Mesendoderm (in vitro differentiated cells): ENCODE measurements at regions not wholly inside any gene's neighbourhood (a gene's known extent, or its start where the extent isn't known, plus 50 kb on each side); places are given as distances from the start of the nearest gene placed in this dataset.

ENCODE experiments used
- DNase-seq: peaks from one replicate; pipeline ENCODE4 v3.0.0; 2013
- H2AK5ac ChIP-seq: 2 replicates; pipeline ENCODE4 v1.6.1; 2013; ENCODE audit warnings: low read length, inconsistent platforms
- H2BK120ac ChIP-seq: 2 replicates; pipeline ENCODE4 v1.6.1; 2013; ENCODE audit warnings: low read depth, mild to moderate bottlenecking, low read length, moderate library complexity, mixed read lengths
- H2BK15ac ChIP-seq: replicated peaks from 2 replicates; pipeline ENCODE4 v1.6.1; 2013; ENCODE audit warnings: low read depth, mild to moderate bottlenecking, moderate library complexity
- H2BK5ac ChIP-seq: 2 replicates; pipeline ENCODE4 v1.6.1; 2013; ENCODE audit warnings: low read length, inconsistent platforms
- H3K18ac ChIP-seq: 2 replicates; pipeline ENCODE4 v1.6.1; 2013; ENCODE audit warnings: mild to moderate bottlenecking, low read length, mixed read lengths
- H3K23ac ChIP-seq: one replicate; pipeline ENCODE4 v1.6.1; 2013; ENCODE audit warnings: low read length
- H3K27ac ChIP-seq: 2 replicates; pipeline ENCODE4 v1.5.1; 2013; ENCODE audit warnings: low read depth, mild to moderate bottlenecking, inconsistent platforms, low read length, moderate library complexity
- H3K27me3 ChIP-seq: 2 replicates; pipeline ENCODE4 v1.6.1; 2013; ENCODE audit warnings: low read length, control low read depth, mild to moderate bottlenecking, inconsistent platforms; ENCODE audit not compliant: insufficient read depth, poor library complexity
- H3K36me3 ChIP-seq: 2 replicates; pipeline ENCODE4 v1.6.1; 2013; ENCODE audit warnings: low read length, inconsistent platforms; ENCODE audit not compliant: control insufficient read depth, insufficient read depth
- H3K4ac ChIP-seq: one replicate; pipeline ENCODE4 v1.6.1; 2013; ENCODE audit warnings: low read depth, mild to moderate bottlenecking, low read length, moderate library complexity
- H3K4me1 ChIP-seq: 2 replicates; pipeline ENCODE4 v1.6.1; 2013; ENCODE audit warnings: low read depth, low read length, inconsistent platforms; ENCODE audit not compliant: control insufficient read depth
- H3K4me2 ChIP-seq: 2 replicates; pipeline ENCODE4 v1.6.1; 2013; ENCODE audit warnings: low read length
- H3K4me3 ChIP-seq: 2 replicates; pipeline ENCODE4 v1.5.1; 2013; ENCODE audit warnings: mild to moderate bottlenecking, low read length
- H3K56ac ChIP-seq: one replicate; pipeline ENCODE4 v1.6.1; 2013; ENCODE audit warnings: low read length
- H3K79me1 ChIP-seq: 2 replicates; pipeline ENCODE4 v1.6.1; 2013; ENCODE audit warnings: low read length, inconsistent platforms
- H3K79me2 ChIP-seq: 2 replicates; pipeline ENCODE4 v1.6.1; 2013; ENCODE audit warnings: mild to moderate bottlenecking, low read length; ENCODE audit not compliant: control insufficient read depth, insufficient read depth
- H3K9ac ChIP-seq: 2 replicates; pipeline ENCODE4 v1.6.1; 2013; ENCODE audit warnings: low read length, inconsistent platforms
- H4K5ac ChIP-seq: one replicate; pipeline ENCODE4 v1.6.1; 2013; ENCODE audit warnings: low read length
- H4K8ac ChIP-seq: one replicate; pipeline ENCODE4 v1.6.1; 2013; ENCODE audit warnings: low read depth, mild to moderate bottlenecking, control low read depth, low read length, moderate library complexity
- WGBS: extraction: QIAGEN DNeasy Blood & Tissue Kit; methylation state at CpG from one replicate; pipeline ENCODE4 v1.1.7; 2013; ENCODE audit warnings: low lambda C conversion rate, missing lambda C conversion rate; ENCODE audit not compliant: insufficient coverage; ENCODE audit errors: extremely low coverage; 5-methylcytosine and 5-hydroxymethylcytosine counted together

GRCh38 chr12:77548797-77549196 lies 281.9 kb upstream of the NAV3 start:
- Histone ChIP-seq H3K4me3 (no peak overlapping the region), H3K4me2 (no peak overlapping the region), H3K27ac (no peak overlapping the region), H3K79me1 (no peaks in the 10 kb centered on the region), H2AK5ac (no peak overlapping the region), H3K18ac (no peak overlapping the region), H3K23ac (no peak overlapping the region), H3K56ac (no peak overlapping the region), H2BK15ac (no peak overlapping the region), H3K4ac (no peak overlapping the region), H2BK5ac (no peak overlapping the region), H3K9ac (no peak overlapping the region), H4K5ac (no peak overlapping the region), H3K27me3 (no peaks in the 10 kb centered on the region), H3K36me3 (no peaks in the 10 kb centered on the region), H4K8ac (no peak overlapping the region), H2BK120ac (no peak overlapping the region), H3K4me1 (no peaks in the 10 kb centered on the region), H3K79me2 (no peaks in the 10 kb centered on the region)
- DNase-seq, result no peak
- no CpG with 5 or more reads among the region's 1 CpG for WGBS

- peak; percentile 11 for DNase-seq
Observed at GRCh38 chr12:77540097-77540496, 290.6 kb upstream of the NAV3 start.

GRCh38 chr12:77537663-77538062 lies 293.0 kb upstream of the NAV3 start:
- Histone ChIP-seq H2BK15ac (no peak overlapping the region), H3K23ac (no peak overlapping the region), H3K27ac (no peak overlapping the region), H3K79me2 (no peaks in the 10 kb centered on the region), H3K18ac (no peak overlapping the region), H4K8ac (no peak overlapping the region), H2AK5ac (no peak overlapping the region), H3K9ac (no peak overlapping the region), H3K36me3 (no peaks in the 10 kb centered on the region), H4K5ac (no peak overlapping the region), H3K79me1 (no peaks in the 10 kb centered on the region), H3K27me3 (no peaks in the 10 kb centered on the region), H3K4ac (no peak overlapping the region), H2BK5ac (no peak overlapping the region), H2BK120ac (no peak overlapping the region), H3K56ac (no peak overlapping the region), H3K4me2 (no peak overlapping the region), H3K4me3 (no peak overlapping the region), H3K4me1 (no peaks in the 10 kb centered on the region)
- no peak for DNase-seq
- WGBS, result no CpG with 5 or more reads among the region's 1 CpG

More at GRCh38 chr12:77540097-77540496, 290.6 kb upstream of the NAV3 start:
- no peak overlapping the region for H3K4me3 ChIP-seq
- no peak overlapping the region for H4K5ac ChIP-seq
- no peak overlapping the region for H3K4me2 ChIP-seq
- no peaks in the 10 kb centered on the region for H3K79me1 ChIP-seq
- no peaks in the 10 kb centered on the region for H3K36me3 ChIP-seq
- H2BK15ac ChIP-seq, result no peak overlapping the region
- no peak overlapping the region for H3K56ac ChIP-seq
- no peak overlapping the region for H2AK5ac ChIP-seq
- WGBS, result no CpG with 5 or more reads among the region's 2 CpGs
- no peaks in the 10 kb centered on the region for H3K4me1 ChIP-seq
- H3K23ac ChIP-seq, result no peak overlapping the region
- H2BK5ac ChIP-seq, result no peak overlapping the region
- H3K4ac ChIP-seq, result no peak overlapping the region
- no peak overlapping the region for H2BK120ac ChIP-seq
- H3K18ac ChIP-seq, result no peak overlapping the region
- H3K9ac ChIP-seq, result no peak overlapping the region
- H3K27me3 ChIP-seq, result no peaks in the 10 kb centered on the region
- no peak overlapping the region for H4K8ac ChIP-seq
- no peak overlapping the region for H3K27ac ChIP-seq
- H3K79me2 ChIP-seq, result no peaks in the 10 kb centered on the region

- no peak overlapping the region for H4K5ac ChIP-seq
Observed at GRCh38 chr12:77535734-77536133, 295.0 kb upstream of the NAV3 start.

GRCh38 chr12:77531912-77532311 lies 298.8 kb upstream of the NAV3 start:
- no peak overlapping the region for H3K4me2 ChIP-seq
- no peak overlapping the region for H3K18ac ChIP-seq
- no peak overlapping the region for H4K8ac ChIP-seq
- no peak overlapping the region for H4K5ac ChIP-seq
- H3K4me3 ChIP-seq, result no peak overlapping the region
- H3K27me3 ChIP-seq, result no peaks in the 10 kb centered on the region
- no peaks in the 10 kb centered on the region for H3K36me3 ChIP-seq
- no peaks in the 10 kb centered on the region for H3K79me2 ChIP-seq
- no peak overlapping the region for H2BK15ac ChIP-seq
- H3K9ac ChIP-seq, result no peak overlapping the region
- no peak overlapping the region for H2BK5ac ChIP-seq
- H3K56ac ChIP-seq, result no peak overlapping the region
- DNase-seq, result no peak
- no peak overlapping the region for H2AK5ac ChIP-seq
- H3K4me1 ChIP-seq, result no peaks in the 10 kb centered on the region
- no peak overlapping the region for H3K27ac ChIP-seq
- H3K4ac ChIP-seq, result no peak overlapping the region
- H2BK120ac ChIP-seq, result no peak overlapping the region
- H3K23ac ChIP-seq, result no peak overlapping the region
- no peaks in the 10 kb centered on the region for H3K79me1 ChIP-seq

More at GRCh38 chr12:77535734-77536133, 295.0 kb upstream of the NAV3 start:
- no peak overlapping the region for H3K23ac ChIP-seq
- no peak overlapping the region for H3K4me2 ChIP-seq
- H3K9ac ChIP-seq, result no peak overlapping the region
- no peak overlapping the region for H3K4ac ChIP-seq
- H4K8ac ChIP-seq, result no peak overlapping the region
- H3K27me3 ChIP-seq, result no peaks in the 10 kb centered on the region
- H2BK15ac ChIP-seq, result no peak overlapping the region
- no peak overlapping the region for H2BK120ac ChIP-seq
- no CpG with 5 or more reads among the region's 2 CpGs for WGBS
- no peaks in the 10 kb centered on the region for H3K4me1 ChIP-seq
- no peak overlapping the region for H3K18ac ChIP-seq
- DNase-seq, result no peak
- no peak overlapping the region for H3K27ac ChIP-seq
- no peak overlapping the region for H2AK5ac ChIP-seq
- H2BK5ac ChIP-seq, result no peak overlapping the region
- H3K4me3 ChIP-seq, result no peak overlapping the region
- H3K79me1 ChIP-seq, result no peaks in the 10 kb centered on the region
- H3K56ac ChIP-seq, result no peak overlapping the region
- H3K36me3 ChIP-seq, result no peaks in the 10 kb centered on the region
- H3K79me2 ChIP-seq, result no peaks in the 10 kb centered on the region

GRCh38 chr12:77522247-77522646 lies 308.4 kb upstream of the NAV3 start:
- Histone ChIP-seq H2AK5ac (no peak overlapping the region), H4K8ac (no peak overlapping the region), H3K27me3 (no peaks in the 10 kb centered on the region), H2BK15ac (no peak overlapping the region), H3K4me3 (no peak overlapping the region), H3K4ac (no peak overlapping the region), H2BK5ac (no peak overlapping the region), H3K4me2 (no peak overlapping the region), H3K56ac (no peak overlapping the region), H3K36me3 (no peaks in the 10 kb centered on the region), H3K23ac (no peak overlapping the region), H4K5ac (no peak overlapping the region), H3K18ac (no peak overlapping the region), H3K4me1 (no peaks in the 10 kb centered on the region), H3K79me2 (no peaks in the 10 kb centered on the region), H3K9ac (no peak overlapping the region), H3K27ac (no peak overlapping the region), H2BK120ac (no peak overlapping the region), H3K79me1 (no peaks in the 10 kb centered on the region)
- no CpG with 5 or more reads among the region's 1 CpG for WGBS
- no peak for DNase-seq
